Midbrain (tissue), 1 donor: ENCODE measurements at regions not wholly inside any gene's neighbourhood (a gene's known extent, or its start where the extent isn't known, plus 50 kb on each side); places are given as distances from the start of the nearest gene placed in this dataset.

Experiments
- DNase-seq: peaks from one replicate; lab custom pipeline; 2025; lab: John Stamatoyannopoulos, UW

GRCh38 chr10:107914450-107915214 is 750.1 kb upstream of the SORCS1 start:
- no peak for DNase-seq

- no peak for DNase-seq
These were observed 749.1 kb upstream of the SORCS1 start for GRCh38 chr10:107913317-107914294.

- no peak for DNase-seq
These were observed 736.6 kb upstream of the SORCS1 start for GRCh38 chr10:107901076-107901475.

- DNase-seq: no peak
These were observed 735.6 kb upstream of the SORCS1 start for GRCh38 chr10:107900131-107900530.

DNA sequence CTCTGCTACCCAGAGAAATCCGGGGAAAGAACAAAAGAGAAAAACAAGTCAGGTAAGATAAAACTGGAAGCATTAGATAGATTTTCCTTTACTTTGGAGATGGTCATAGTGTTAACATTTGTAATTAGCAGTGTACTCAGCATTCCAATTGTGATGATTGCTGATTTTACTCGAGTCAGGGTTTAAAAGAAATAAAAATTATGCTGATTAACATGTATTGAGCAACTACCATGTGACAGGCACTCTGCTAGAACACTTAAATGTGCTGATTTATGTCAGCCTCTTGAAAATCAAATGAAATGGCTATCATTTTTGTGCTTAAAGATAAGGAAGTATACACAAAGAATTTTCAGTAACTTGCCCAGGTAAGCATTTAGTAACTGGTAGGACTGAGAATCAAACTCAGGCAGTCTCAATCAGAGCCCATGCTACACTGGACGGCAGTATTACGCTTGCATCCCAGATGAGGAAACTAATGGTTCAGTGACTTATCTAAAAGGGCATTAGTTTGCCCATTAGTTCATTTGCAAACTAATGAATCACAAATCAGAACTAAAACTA is 735.1 kb upstream of the SORCS1 start:
- DNase-seq: no peak

- DNase-seq: no peak
These were observed 734.6 kb upstream of the SORCS1 start for GRCh38 chr10:107899075-107899474.

- DNase-seq: no peak
These were observed 733.9 kb upstream of the SORCS1 start for GRCh38 chr10:107898392-107898791.

- DNase-seq: no peak
These were observed 730.0 kb upstream of the SORCS1 start for GRCh38 chr10:107894516-107894915.

GRCh38 chr10:107889105-107889504 is 724.6 kb upstream of the SORCS1 start:
- no peak for DNase-seq

GRCh38 chr10:107880185-107880584 is 715.7 kb upstream of the SORCS1 start:
- no peak for DNase-seq

GRCh38 chr10:107873007-107873406 is 708.5 kb upstream of the SORCS1 start:
- no peak for DNase-seq

- DNase-seq: no peak
These were observed 701.2 kb upstream of the SORCS1 start for GRCh38 chr10:107865691-107866090.

- no peak for DNase-seq
These were observed 694.6 kb upstream of the SORCS1 start for GRCh38 chr10:107859065-107859464.

- no peak for DNase-seq
These were observed 691.5 kb upstream of the SORCS1 start for GRCh38 chr10:107856047-107856315.

GRCh38 chr10:107855301-107856046 is 691.0 kb upstream of the SORCS1 start:
- no peak for DNase-seq

- no peak for DNase-seq
These were observed 684.3 kb upstream of the SORCS1 start for GRCh38 chr10:107848726-107849360.

- DNase-seq: no peak
These were observed 683.1 kb upstream of the SORCS1 start for GRCh38 chr10:107847620-107848019.

DNA sequence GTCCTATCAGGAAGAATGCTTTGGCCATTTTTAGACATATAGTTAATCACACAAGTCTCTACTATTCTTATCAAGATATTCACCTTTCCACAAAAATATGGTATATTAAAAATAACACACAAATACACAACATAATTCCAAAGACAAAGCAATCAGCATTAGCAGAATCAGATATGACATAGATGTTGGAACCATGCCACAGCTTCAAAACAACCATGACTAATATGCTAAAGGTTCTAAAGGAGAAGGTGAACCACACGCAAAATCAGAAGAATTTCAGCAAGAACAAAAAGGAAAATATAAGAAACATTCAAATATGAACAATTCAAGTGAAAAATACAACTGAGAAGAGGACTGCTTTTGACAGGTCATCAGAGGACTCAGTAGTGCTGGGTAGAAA is 670.2 kb upstream of the SORCS1 start:
- no peak for DNase-seq

- no peak for DNase-seq
These were observed 667.3 kb upstream of the SORCS1 start for GRCh38 chr10:107831772-107832171.

- no peak for DNase-seq
These were observed 664.7 kb upstream of the SORCS1 start for GRCh38 chr10:107829161-107829560.

DNA sequence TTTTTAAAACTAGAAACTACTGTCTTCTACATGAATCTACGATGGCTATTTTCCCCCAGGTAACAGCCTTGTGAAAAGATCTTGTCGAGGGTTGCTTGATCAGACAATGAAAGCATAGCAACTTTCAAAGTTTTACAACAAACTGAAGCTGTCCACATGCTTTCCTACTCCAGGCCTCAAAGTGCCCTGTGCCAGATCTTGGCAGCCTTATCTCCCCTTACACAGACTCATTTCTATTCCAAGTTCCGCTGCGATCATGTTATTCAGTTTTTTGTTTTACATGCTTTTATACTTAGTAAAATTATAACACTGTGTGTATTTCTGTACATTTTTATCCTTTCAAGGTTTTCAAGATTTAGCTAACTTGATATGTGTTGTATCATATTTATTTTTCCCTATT is 661.7 kb upstream of the SORCS1 start:
- DNase-seq: no peak
